Erythroblast (primary cell): ENCODE measurements at regions not wholly inside any gene's neighbourhood (a gene's known extent, or its start where the extent isn't known, plus 50 kb on each side); places are given as distances from the start of the nearest gene placed in this dataset.

Experiments used
- GATA1 ChIP-seq: IDR thresholded peaks from 2 replicates; pipeline ENCODE4 v1.6.1; 2011; ENCODE audit warnings: low read depth, mild to moderate bottlenecking, control low read depth, low read length, moderate library complexity
- POLR2A ChIP-seq: IDR thresholded peaks from 2 replicates; pipeline ENCODE4 v1.6.1; 2011; ENCODE audit warnings: mild to moderate bottlenecking, low read length

DNA sequence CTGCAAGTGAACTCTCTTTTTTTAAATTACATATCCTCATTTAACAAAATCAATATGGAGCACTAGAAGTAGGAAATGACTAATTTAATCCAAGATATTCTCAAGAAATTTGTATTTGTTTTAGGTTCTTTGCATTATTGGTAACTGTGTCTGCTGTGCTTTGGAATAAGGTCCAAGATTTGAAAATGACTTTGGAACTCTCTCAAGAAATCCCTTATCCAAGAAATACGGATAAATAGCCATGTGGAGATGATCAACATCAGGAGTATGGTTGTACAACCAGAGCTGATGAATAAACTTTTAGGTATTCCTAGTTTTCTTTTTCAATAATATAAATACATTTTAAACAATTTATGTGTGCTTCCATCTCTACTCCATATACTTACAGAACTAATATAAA, 279.9 kb upstream of the SEMA3C start:
- no peak for TF ChIP-seq POLR2A
- no peak for TF ChIP-seq GATA1
